22Rv1 (cell line): ENCODE measurements at regions not wholly inside any gene's neighbourhood (a gene's known extent, or its start where the extent isn't known, plus 50 kb on each side); places are given as distances from the start of the nearest gene placed in this dataset.

ENCODE experiments used
- ZFX ChIP-seq: fragments of 450-650 bp; IDR thresholded peaks from 2 replicates; pipeline ENCODE4 v1.6.1; 2017; ENCODE audit warnings: antibody characterized with exemption, borderline replicate concordance
- TF ChIP-seq, protein P1 (sequence below): fragments of 450-650 bp; IDR thresholded peaks from 2 replicates; pipeline ENCODE4 v1.5.1; 2017; ENCODE audit warnings: mild to moderate bottlenecking

DNA sequence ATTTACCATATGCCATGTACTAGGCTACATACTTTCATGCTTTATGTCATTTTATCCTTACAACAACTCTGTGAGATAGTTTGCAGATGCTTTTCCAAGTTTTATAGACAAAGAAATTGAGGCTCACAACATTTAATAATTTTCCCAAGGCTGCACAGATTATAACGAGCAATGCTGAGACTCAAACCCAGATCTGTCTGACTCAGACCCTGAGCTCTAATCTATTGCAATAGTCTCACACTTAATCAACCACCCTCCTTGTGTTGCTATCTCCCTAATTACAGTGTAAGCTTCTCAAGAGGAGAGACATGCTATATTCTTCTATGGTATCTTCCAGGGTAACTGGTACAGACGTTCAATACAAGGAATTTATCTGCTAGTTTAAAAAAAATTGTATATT is 247.6 kb downstream of the WDR11 start:
- TF ChIP-seq, protein P1, sequence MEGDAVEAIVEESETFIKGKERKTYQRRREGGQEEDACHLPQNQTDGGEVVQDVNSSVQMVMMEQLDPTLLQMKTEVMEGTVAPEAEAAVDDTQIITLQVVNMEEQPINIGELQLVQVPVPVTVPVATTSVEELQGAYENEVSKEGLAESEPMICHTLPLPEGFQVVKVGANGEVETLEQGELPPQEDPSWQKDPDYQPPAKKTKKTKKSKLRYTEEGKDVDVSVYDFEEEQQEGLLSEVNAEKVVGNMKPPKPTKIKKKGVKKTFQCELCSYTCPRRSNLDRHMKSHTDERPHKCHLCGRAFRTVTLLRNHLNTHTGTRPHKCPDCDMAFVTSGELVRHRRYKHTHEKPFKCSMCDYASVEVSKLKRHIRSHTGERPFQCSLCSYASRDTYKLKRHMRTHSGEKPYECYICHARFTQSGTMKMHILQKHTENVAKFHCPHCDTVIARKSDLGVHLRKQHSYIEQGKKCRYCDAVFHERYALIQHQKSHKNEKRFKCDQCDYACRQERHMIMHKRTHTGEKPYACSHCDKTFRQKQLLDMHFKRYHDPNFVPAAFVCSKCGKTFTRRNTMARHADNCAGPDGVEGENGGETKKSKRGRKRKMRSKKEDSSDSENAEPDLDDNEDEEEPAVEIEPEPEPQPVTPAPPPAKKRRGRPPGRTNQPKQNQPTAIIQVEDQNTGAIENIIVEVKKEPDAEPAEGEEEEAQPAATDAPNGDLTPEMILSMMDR: no peak
- TF ChIP-seq ZFX: no peak
